Esophagus muscularis mucosa (tissue), 4 donors: ENCODE measurements at regions not wholly inside any gene's neighbourhood (a gene's known extent, or its start where the extent isn't known, plus 50 kb on each side); places are given as distances from the start of the nearest gene placed in this dataset.
"Not testable (repeated sequence)": the region's sequence is repeated elsewhere in the genome, so short reads cannot be mapped to it uniquely, and the experiment has no call there.

Experiments
- DNase-seq: peaks from one replicate; pipeline ENCODE4 v3.0.0-alpha.2; 2017; ENCODE audit errors: extremely low spot score
- H3K27ac ChIP-seq, 4 donors: fragments of 200-600 bp; sonication (generic); replicated peaks in 1 of 4; 1 replicate in 3 of 4; 2 replicates in 1 of 4; pipeline ENCODE4 v1.5.1; 2016 to 2019; ENCODE audit warnings: mild to moderate bottlenecking in 1 of 4
- H3K27me3 ChIP-seq, 4 donors: fragments of 200-600 bp; sonication (generic); one replicate each; pipeline versions ENCODE4 v1.5.1 to v1.6.0; 2016 to 2019
- H3K36me3 ChIP-seq, 4 donors: fragments of 200-600 bp; sonication (generic); one replicate each; pipeline ENCODE4 v1.5.1; 2016 to 2019
- H3K4me1 ChIP-seq, 4 donors: fragments of 200-600 bp; sonication (generic); one replicate each; pipeline ENCODE4 v1.5.1; 2016 to 2019
- H3K4me3 ChIP-seq, 4 donors: fragments of 200-600 bp; sonication (generic); 1 replicate in 2 of 4; 2 replicates in 2 of 4; pipeline ENCODE4 v1.5.1; 2016 to 2019; ENCODE audit warnings: mild to moderate bottlenecking in 4 of 4, moderate library complexity in 1 of 4
- H3K9me3 ChIP-seq, 4 donors: fragments of 200-600 bp; sonication (generic); 1 replicate in 3 of 4; 2 replicates in 1 of 4; pipeline ENCODE4 v1.5.1; 2016 to 2019
- EP300 ChIP-seq: sonication (generic); formaldehyde crosslinking; IDR thresholded peaks from one replicate; pipeline ENCODE4 v1.6.1; 2017; ENCODE audit warnings: antibody characterized with exemption
- POLR2A ChIP-seq: fragments of 450-650 bp; IDR thresholded peaks from one replicate; pipeline ENCODE4 v1.6.1; 2017; ENCODE audit warnings: antibody characterized with exemption, moderate library complexity, mild to moderate bottlenecking, low read depth
- POLR2AphosphoS5 ChIP-seq, 2 donors: sonication (generic); formaldehyde crosslinking; IDR thresholded peaks; one replicate each; pipeline ENCODE4 v1.6.1; 2017; ENCODE audit warnings: antibody characterized with exemption in 2 of 2
- WGBS: methylation state at CpG from one replicate; pipeline ENCODE4 v1.1.5; 2018; 5-methylcytosine and 5-hydroxymethylcytosine counted together
- intact Hi-C: fragments of 100-400 bp; cut with DNase I; formaldehyde crosslinking; loops from one replicate; pipeline ENCODE4 v1.15.1; 2023
- TF ChIP-seq, protein P1 (sequence below), 3 experiments: fragments of 200-600 bp in 2 of 3; fragments of 450-650 bp in 1 of 3; sonication (generic) in 2 of 3; IDR thresholded peaks; one replicate each; pipeline ENCODE4 v1.5.1; 2017 to 2019; ENCODE audit warnings: antibody characterized with exemption in 3 of 3, mild to moderate bottlenecking in 2 of 3, moderate library complexity in 1 of 3

DNA sequence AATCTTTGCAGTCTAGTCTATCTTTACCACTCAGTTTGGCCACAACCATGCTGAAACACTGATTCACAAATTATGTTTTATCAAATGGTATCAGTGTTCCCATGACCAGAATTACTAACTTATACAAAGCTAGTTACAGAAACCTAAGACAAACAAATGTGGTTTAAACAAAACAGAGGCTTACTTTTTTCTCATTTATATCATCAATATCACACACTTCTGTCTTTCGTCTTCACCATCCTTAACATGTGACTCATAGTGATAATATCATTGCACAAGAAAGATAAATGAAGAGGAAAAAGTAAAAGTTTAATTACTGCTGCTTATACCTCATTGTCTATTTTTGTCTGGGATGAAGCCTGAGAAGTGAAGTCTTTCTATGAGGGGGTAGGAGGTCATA, 406.6 kb downstream of the PCDH10 start:
- 57% methylated on average over 1 of the region's 1 CpG for WGBS
- Histone ChIP-seq H3K36me3 (no peaks in the 10 kb centered on the region), H3K4me1 (no peaks in the 10 kb centered on the region), H3K27me3 (no peaks in the 10 kb centered on the region), H3K27ac (no peak overlapping the region), H3K4me3 (no peak overlapping the region), H3K9me3 (no peaks in the 10 kb centered on the region)
- intact Hi-C loops, result no loop called here
- no peak for DNase-seq
- TF ChIP-seq EP300 (no peak), POLR2A (no peak), POLR2AphosphoS5 (IDR thresholded peaks at IDR 0.05) (no peak)
- TF ChIP-seq, protein P1, sequence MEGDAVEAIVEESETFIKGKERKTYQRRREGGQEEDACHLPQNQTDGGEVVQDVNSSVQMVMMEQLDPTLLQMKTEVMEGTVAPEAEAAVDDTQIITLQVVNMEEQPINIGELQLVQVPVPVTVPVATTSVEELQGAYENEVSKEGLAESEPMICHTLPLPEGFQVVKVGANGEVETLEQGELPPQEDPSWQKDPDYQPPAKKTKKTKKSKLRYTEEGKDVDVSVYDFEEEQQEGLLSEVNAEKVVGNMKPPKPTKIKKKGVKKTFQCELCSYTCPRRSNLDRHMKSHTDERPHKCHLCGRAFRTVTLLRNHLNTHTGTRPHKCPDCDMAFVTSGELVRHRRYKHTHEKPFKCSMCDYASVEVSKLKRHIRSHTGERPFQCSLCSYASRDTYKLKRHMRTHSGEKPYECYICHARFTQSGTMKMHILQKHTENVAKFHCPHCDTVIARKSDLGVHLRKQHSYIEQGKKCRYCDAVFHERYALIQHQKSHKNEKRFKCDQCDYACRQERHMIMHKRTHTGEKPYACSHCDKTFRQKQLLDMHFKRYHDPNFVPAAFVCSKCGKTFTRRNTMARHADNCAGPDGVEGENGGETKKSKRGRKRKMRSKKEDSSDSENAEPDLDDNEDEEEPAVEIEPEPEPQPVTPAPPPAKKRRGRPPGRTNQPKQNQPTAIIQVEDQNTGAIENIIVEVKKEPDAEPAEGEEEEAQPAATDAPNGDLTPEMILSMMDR (IDR thresholded peaks at IDR 0.05), result no peak

DNA sequence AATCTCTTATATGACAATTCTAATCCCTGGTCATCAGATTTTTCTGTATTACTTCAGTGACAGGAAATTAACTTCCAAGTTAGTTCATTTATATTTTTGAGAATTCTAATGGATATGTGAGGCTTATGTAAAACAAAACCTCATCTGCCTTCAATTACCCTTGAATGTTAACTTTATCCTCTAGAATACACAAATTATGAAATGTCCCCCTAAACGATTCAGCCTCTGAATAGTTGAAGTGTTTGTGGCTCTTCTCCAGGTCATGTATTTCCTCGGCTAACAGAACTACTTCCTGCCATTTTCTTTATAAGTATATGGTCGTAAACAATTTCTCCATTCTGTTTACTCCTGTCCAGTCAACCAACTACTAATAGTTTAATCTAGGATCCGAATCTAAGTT, 401.3 kb downstream of the PCDH10 start:
- Histone ChIP-seq H3K4me3 (no peak overlapping the region), H3K36me3 (no peaks in the 10 kb centered on the region), H3K27ac (no peak overlapping the region), H3K27me3 (no peaks in the 10 kb centered on the region), H3K4me1 (no peaks in the 10 kb centered on the region), H3K9me3 (no peaks in the 10 kb centered on the region)
- 59% methylated on average over 4 of the region's 4 CpGs for WGBS
- intact Hi-C loops, result no loop called here
- no peak for DNase-seq
- TF ChIP-seq POLR2AphosphoS5 (IDR thresholded peaks at IDR 0.05), result no peak
- no peak for TF ChIP-seq EP300
- no peak for TF ChIP-seq POLR2A
- TF ChIP-seq, protein P1 (IDR thresholded peaks at IDR 0.05), result no peak

DNA sequence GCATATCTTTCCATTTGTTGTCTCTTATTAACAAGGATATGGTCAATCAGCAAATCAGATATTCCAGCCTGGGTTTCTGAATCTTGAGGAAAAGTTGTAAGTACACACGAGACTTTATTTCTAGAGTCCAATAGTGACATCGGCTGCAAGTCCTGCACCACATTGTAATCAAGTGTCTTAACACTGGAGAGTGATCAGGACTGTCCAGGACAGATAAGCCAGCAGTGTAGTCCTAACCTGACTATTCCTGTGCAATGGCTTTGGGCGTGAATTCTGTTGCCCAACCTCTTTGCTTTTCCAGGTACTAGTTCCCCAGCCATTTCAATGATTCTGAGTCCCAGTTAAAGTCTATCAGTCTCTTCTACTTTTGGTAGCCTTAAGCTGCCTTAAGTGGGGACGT, 395.0 kb downstream of the PCDH10 start:
- H3K9me3 ChIP-seq, result no peaks in the 10 kb centered on the region
- no peaks in the 10 kb centered on the region for H3K36me3 ChIP-seq
- no peak overlapping the region for H3K4me3 ChIP-seq
- H3K27ac ChIP-seq, result no peak overlapping the region
- H3K27me3 ChIP-seq, result no peaks in the 10 kb centered on the region
- no peaks in the 10 kb centered on the region for H3K4me1 ChIP-seq
- WGBS, result 93% methylated on average over 4 of the region's 4 CpGs
- no peak for DNase-seq
- intact Hi-C loops, result no loop called here
- no peak for TF ChIP-seq POLR2AphosphoS5 (IDR thresholded peaks at IDR 0.05)
- no peak for TF ChIP-seq POLR2A
- no peak for TF ChIP-seq EP300
- TF ChIP-seq, protein P1 (IDR thresholded peaks at IDR 0.05), result no peak

DNA sequence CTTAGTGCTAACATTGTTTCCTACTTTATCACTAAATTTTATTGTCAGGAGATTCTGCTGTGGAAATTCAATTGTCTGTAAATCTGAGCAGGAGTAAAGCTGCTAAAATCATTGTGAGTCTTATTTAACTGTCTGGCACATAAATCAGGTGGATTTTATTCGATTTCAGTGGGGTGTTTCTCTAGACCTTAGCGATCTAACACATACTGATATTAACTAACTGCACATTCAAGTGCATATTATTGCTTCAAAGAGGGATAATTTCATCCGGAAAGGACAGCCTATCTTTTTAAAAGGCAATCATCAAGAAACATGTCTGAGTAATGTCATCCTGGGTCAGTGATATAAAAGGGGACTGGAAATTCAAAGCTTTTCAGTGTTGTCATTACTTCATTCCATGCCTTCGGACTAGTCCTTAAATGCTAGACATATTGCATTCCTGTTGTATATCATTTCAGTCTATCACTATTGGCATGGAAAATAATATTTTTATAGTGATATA, 388.7 kb downstream of the PCDH10 start:
- intact Hi-C loops, result no loop called here

DNA sequence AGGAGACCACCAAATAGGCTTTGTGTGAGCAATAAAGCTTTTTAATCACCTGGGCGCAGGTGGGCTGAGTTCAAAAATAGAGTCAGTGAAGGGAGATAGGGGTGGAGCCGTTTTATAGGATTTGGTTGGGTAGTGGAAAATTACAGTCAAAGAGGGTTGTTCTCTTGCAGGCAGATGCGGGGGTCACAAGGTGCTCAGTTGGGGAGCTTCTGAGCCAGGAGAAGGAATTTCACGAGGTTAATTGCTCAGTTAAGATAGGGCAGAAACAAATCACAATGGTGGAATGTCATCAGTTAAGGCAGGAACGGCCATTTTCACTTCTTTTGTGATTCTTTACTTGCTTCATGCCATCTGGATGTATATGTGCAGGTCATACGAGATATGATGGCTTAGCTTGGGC, 385.1 kb downstream of the PCDH10 start:
- DNase-seq, intact Hi-C loops, H3K27ac ChIP-seq, H3K4me1 ChIP-seq, H3K27me3 ChIP-seq, H3K9me3 ChIP-seq, H3K4me3 ChIP-seq, H3K36me3 ChIP-seq: not testable (repeated sequence)
- WGBS, result 71% methylated on average over 6 of the region's 6 CpGs

More for the DNA sequence above, 388.7 kb downstream of the PCDH10 start:
- WGBS, result 81% methylated on average over 4 of the region's 4 CpGs
- H3K4me1 ChIP-seq, result no peaks in the 10 kb centered on the region
- no peak overlapping the region for H3K27ac ChIP-seq
- no peaks in the 10 kb centered on the region for H3K9me3 ChIP-seq
- no peak overlapping the region for H3K4me3 ChIP-seq
- no peak for TF ChIP-seq EP300
- no peak for TF ChIP-seq POLR2A
- TF ChIP-seq, protein P1 (IDR thresholded peaks at IDR 0.05), result no peak
- no peak for TF ChIP-seq POLR2AphosphoS5 (IDR thresholded peaks at IDR 0.05)
- no peak for DNase-seq
- no peaks in the 10 kb centered on the region for H3K27me3 ChIP-seq
- H3K36me3 ChIP-seq, result no peaks in the 10 kb centered on the region
